Psoas muscle (tissue), 7 donors: ENCODE measurements at regions not wholly inside any gene's neighbourhood (a gene's known extent, or its start where the extent isn't known, plus 50 kb on each side); places are given as distances from the start of the nearest gene placed in this dataset.

Source experiments
- ATAC-seq, 4 donors: fragments of 200-7000 bp; cut with Tn5 transposase; one replicate each; pipeline ENCODE4 v1.9.1; 2020; ENCODE audit warnings: moderate library complexity in 3 of 4, mild to moderate bottlenecking in 2 of 4
- DNase-seq, 2 donors: peaks; one replicate each; pipeline ENCODE4 v3.0.0-alpha.2; 2020
- H3K27ac ChIP-seq: fragments of 200-600 bp; one replicate; pipeline ENCODE4 v1.8.0; 2022
- H3K27me3 ChIP-seq, 3 donors: fragments of 200-600 bp in 1 of 3; one replicate each; pipeline versions ENCODE4 v1.6.1 to v1.8.0; 2013 to 2022; ENCODE audit warnings: low read length in 2 of 3, mild to moderate bottlenecking in 2 of 3, moderate library complexity in 1 of 3; ENCODE audit not compliant: insufficient read depth in 3 of 3
- H3K36me3 ChIP-seq, 2 donors: fragments of 200-600 bp in 1 of 2; one replicate each; pipeline versions ENCODE4 v1.6.1 to v1.8.0; 2013 to 2022; ENCODE audit warnings: low read depth in 1 of 2, mild to moderate bottlenecking in 1 of 2, moderate library complexity in 1 of 2; ENCODE audit not compliant: insufficient read depth in 1 of 2
- H3K4me1 ChIP-seq: fragments of 200-600 bp; one replicate; pipeline ENCODE4 v1.8.0; 2022
- H3K4me3 ChIP-seq: fragments of 200-600 bp; one replicate; pipeline ENCODE4 v1.8.0; 2022; ENCODE audit warnings: mild to moderate bottlenecking
- H3K9me3 ChIP-seq: fragments of 200-600 bp; one replicate; pipeline ENCODE4 v1.8.0; 2022
- CTCF ChIP-seq: fragments of 200-600 bp; IDR thresholded peaks from one replicate; pipeline ENCODE4 v1.8.0; 2022; ENCODE audit warnings: antibody characterized with exemption
- WGBS, 3 donors: extraction: QIAGEN DNeasy Blood & Tissue Kit; methylation state at CpG; one replicate each; pipeline versions ENCODE4 v1.1.6 to v1.1.7; 2013; 5-methylcytosine and 5-hydroxymethylcytosine counted together
- intact Hi-C, 2 donors: fragments of 100-400 bp; cut with DNase I; formaldehyde crosslinking; loops; one replicate each; pipeline versions ENCODE4 v1.11.0 to v1.14.2; 2022
- donor health status: healthy with polysubstance abuse.
- donor health status: DM: no; HTN: no; CAD: no; lungs with moderate emphysema.
- donor health status: Bipolar disorder and iron deficiency.
- donor health status: healthy.
- donor health status: DM: yes; HTN: yes; CAD: no.
- donor health status: DM: no; HTN: no; CAD: no.
- donor health status: DM: yes; HTN: yes; CAD: no.

GRCh38 chr19:31749231-31749630 lies 400.0 kb upstream of the TSHZ3 start:
- 50 to 54% (median 51%) methylated on average over 8 of the region's 8 CpGs for WGBS, 3 donors

GRCh38 chr19:31759359-31759758 lies 410.1 kb upstream of the TSHZ3 start:
- no peak for ATAC-seq
- 87 to 90% (median 88%) methylated on average over 4 of the region's 4 CpGs for WGBS, 3 donors

More at GRCh38 chr19:31749231-31749630, 400.0 kb upstream of the TSHZ3 start:
- no peak for TF ChIP-seq CTCF
- DNase-seq (no peak), ATAC-seq (no peak)
- Histone ChIP-seq H3K36me3 (no peaks in the 10 kb centered on the region), H3K27ac (no peak overlapping the region), H3K4me1 (no peaks in the 10 kb centered on the region), H3K9me3 (no peaks in the 10 kb centered on the region), H3K27me3 (no peaks in the 10 kb centered on the region), H3K4me3 (no peak overlapping the region)
- intact Hi-C loops: no loop called here

GRCh38 chr19:31761281-31761913 lies 412.2 kb upstream of the TSHZ3 start:
- intact Hi-C loops: no loop called here
- H3K9me3 ChIP-seq: no peaks in the 10 kb centered on the region
- H3K27ac ChIP-seq: no peak overlapping the region
- 59 to 67% (median 62%) methylated on average over 15 of the region's 15 CpGs for WGBS, 3 donors
- no peaks in the 10 kb centered on the region for H3K36me3 ChIP-seq
- no peak for TF ChIP-seq CTCF
- ATAC-seq (no peak), DNase-seq (no peak)
- no peak overlapping the region for H3K4me3 ChIP-seq
- H3K4me1 ChIP-seq: no peaks in the 10 kb centered on the region
- no peaks in the 10 kb centered on the region for H3K27me3 ChIP-seq

More at GRCh38 chr19:31759359-31759758, 410.1 kb upstream of the TSHZ3 start:
- no peaks in the 10 kb centered on the region for H3K9me3 ChIP-seq
- H3K27ac ChIP-seq: no peak overlapping the region
- H3K36me3 ChIP-seq: no peaks in the 10 kb centered on the region
- no peaks in the 10 kb centered on the region for H3K27me3 ChIP-seq
- no peak for DNase-seq
- H3K4me1 ChIP-seq: no peaks in the 10 kb centered on the region
- no peak overlapping the region for H3K4me3 ChIP-seq
- intact Hi-C loops: no loop called here
- TF ChIP-seq CTCF: no peak

- WGBS, 3 donors: 71 to 85% (median 72%) methylated on average over 4 of the region's 4 CpGs
- TF ChIP-seq CTCF: no peak
- Histone ChIP-seq H3K36me3 (no peaks in the 10 kb centered on the region), H3K27me3 (no peaks in the 10 kb centered on the region), H3K27ac (no peak overlapping the region), H3K9me3 (no peaks in the 10 kb centered on the region), H3K4me3 (no peak overlapping the region), H3K4me1 (no peaks in the 10 kb centered on the region)
- intact Hi-C loops: no loop called here
- ATAC-seq (no peak), DNase-seq (no peak)
Observed at GRCh38 chr19:31770223-31770622, 421.0 kb upstream of the TSHZ3 start.

- WGBS, 3 donors: 85 to 89% (median 85%) methylated on average over 5 of the region's 5 CpGs
- no peak for ATAC-seq
- intact Hi-C loops: no loop called here
- Histone ChIP-seq H3K4me1 (no peaks in the 10 kb centered on the region), H3K9me3 (no peaks in the 10 kb centered on the region), H3K36me3 (no peaks in the 10 kb centered on the region), H3K27ac (no peak overlapping the region), H3K4me3 (no peak overlapping the region), H3K27me3 (no peaks in the 10 kb centered on the region)
- no peak for DNase-seq
- no peak for TF ChIP-seq CTCF
Observed at GRCh38 chr19:31772915-31773314, 423.7 kb upstream of the TSHZ3 start.
